Muscle layer of duodenum (tissue), 2 donors: ENCODE measurements at regions not wholly inside any gene's neighbourhood (a gene's known extent, or its start where the extent isn't known, plus 50 kb on each side); places are given as distances from the start of the nearest gene placed in this dataset.

ENCODE experiments used
- H3K27ac ChIP-seq: one replicate; pipeline ENCODE4 v1.7.0; 2013; ENCODE audit warnings: mild to moderate bottlenecking, low read length
- H3K27me3 ChIP-seq: one replicate; pipeline ENCODE4 v1.7.0; 2013; ENCODE audit warnings: low read depth, mild to moderate bottlenecking, control low read depth, low read length
- H3K36me3 ChIP-seq, 2 donors: one replicate each; pipeline ENCODE4 v1.7.0; 2013; ENCODE audit warnings: low read length in 2 of 2, control low read depth in 1 of 2, mild to moderate bottlenecking in 1 of 2; ENCODE audit not compliant: insufficient read depth in 2 of 2, control insufficient read depth in 1 of 2
- H3K4me1 ChIP-seq, 2 donors: one replicate each; pipeline ENCODE4 v1.7.0; 2013; ENCODE audit warnings: low read length in 2 of 2, mild to moderate bottlenecking in 2 of 2, control low read depth in 1 of 2, moderate library complexity in 1 of 2; ENCODE audit not compliant: insufficient read depth in 2 of 2, control insufficient read depth in 1 of 2
- H3K4me3 ChIP-seq, 2 donors: one replicate each; pipeline ENCODE4 v1.7.0; 2013; ENCODE audit warnings: low read length in 2 of 2, low read depth in 1 of 2, mild to moderate bottlenecking in 1 of 2
- H3K9me3 ChIP-seq, 2 donors: one replicate each; pipeline ENCODE4 v1.7.0; 2013; ENCODE audit warnings: low read length in 2 of 2, control low read depth in 1 of 2, mild to moderate bottlenecking in 1 of 2; ENCODE audit not compliant: control insufficient read depth in 1 of 2
- donor health status: healthy.

DNA sequence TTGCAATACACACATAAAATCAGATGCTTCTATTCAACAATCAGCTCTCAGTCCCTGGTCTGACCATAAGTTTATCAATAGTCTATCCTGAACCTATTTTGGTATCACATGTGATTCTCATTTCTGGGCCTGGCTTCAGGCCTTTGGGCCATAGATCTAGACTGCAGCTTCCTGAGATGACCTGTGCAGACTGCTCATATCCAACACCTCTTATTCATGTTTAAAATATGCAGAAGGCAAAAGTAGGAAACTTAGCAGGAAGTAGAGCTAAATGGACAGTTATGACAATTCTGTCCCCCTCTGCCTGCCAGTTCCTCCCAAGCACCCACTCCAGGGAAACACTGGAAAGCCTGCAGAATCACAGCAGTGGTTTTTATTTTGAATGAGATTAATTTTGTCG, 53.3 kb downstream of the C7orf25 start:
- Histone ChIP-seq H3K4me1 (peaks cover 0 to 7% of the 10 kb centered on the region in 2 donors), H3K27ac (no peak overlapping the region), H3K9me3 (peaks cover 0 to 3% of the 10 kb centered on the region in 2 donors), H3K36me3 (no peaks in the 10 kb centered on the region), H3K27me3 (no peaks in the 10 kb centered on the region), H3K4me3 (no peak overlapping the region)

DNA sequence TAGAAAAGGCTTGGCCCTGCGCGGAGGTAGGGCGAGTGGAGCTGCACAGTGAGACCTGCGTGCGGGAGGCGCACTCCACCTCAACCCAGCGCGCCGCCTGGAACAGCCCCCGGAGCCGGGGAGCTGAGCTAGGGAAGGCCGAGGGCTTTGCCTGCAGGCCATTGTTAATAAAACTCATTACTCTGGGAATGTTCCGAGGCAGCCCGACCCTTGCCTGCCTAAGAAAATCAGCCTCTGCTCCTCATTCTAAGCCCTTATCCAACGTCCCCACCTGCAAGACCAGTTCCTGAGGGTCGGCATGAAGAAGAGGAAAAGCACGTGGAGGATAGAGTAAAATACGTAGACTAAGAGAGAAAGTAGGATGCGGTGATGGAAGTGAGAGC, 55.3 kb downstream of the C7orf25 start:
- Histone ChIP-seq H3K9me3 (no peaks in the 10 kb centered on the region), H3K36me3 (no peaks in the 10 kb centered on the region), H3K4me3 (peak overlapping the region; percentile 66 to 69), H3K27ac (no peak overlapping the region), H3K27me3 (no peaks in the 10 kb centered on the region), H3K4me1 (peaks cover 0 to 7% of the 10 kb centered on the region in 2 donors)

DNA sequence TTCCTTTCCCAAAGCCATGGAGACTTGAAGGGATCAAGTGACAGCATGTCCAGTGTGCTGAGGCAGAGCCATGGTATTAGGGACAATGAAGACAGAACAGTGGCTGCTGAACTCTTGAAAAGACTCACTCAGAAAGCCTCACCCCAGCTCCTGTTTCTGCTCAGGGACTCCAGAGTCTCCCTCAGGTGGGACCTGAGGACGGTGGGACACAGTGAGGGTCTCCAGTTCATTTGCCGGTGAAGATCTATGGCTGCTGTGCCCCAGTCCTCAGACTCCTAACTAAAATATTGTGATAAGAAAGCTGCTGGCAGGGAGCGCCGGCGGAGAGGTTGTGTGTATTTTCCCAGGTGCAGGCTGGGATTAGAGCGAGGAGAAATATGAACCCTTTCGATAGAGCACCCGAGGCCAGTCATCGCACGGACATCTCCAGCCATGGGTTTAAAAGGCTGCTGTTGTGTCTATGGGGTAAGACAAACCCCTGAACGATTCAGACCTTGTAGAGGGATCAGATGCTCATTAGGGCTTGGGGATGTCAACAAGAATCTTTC, 57.2 kb downstream of the C7orf25 start:
- Histone ChIP-seq H3K9me3 (no peaks in the 10 kb centered on the region), H3K36me3 (no peaks in the 10 kb centered on the region)

DNA sequence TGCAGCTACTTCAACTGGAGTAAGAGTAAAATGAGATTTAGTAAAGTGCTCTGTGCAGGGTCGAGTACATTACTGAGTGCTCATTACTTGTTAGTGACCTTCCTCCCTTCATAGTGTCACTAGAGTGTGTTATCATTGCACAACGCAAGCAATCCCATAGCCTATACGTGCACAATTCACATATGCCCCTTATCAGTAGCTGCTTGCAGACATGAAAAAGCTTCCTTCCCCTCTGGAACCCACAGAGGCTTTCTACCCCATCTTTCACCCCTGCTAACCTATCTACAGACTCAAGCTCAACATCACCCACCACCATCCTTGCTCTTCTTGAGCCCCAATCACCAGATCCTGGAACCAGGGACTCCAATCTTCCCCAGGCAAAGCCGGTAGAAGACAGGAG, 59.3 kb downstream of the C7orf25 start:
- Histone ChIP-seq H3K27me3 (no peaks in the 10 kb centered on the region), H3K36me3 (no peaks in the 10 kb centered on the region), H3K4me1 (peaks cover 0 to 7% of the 10 kb centered on the region in 2 donors), H3K9me3 (no peaks in the 10 kb centered on the region), H3K27ac (no peak overlapping the region), H3K4me3 (no peak overlapping the region)

More for the DNA sequence above, 57.2 kb downstream of the C7orf25 start:
- Histone ChIP-seq H3K27me3 (no peaks in the 10 kb centered on the region), H3K4me1 (peaks cover 0 to 7% of the 10 kb centered on the region in 2 donors), H3K27ac (no peak overlapping the region), H3K4me3 (no peak overlapping the region)

- H3K27me3 ChIP-seq = no peaks in the 10 kb centered on the region
- H3K4me1 ChIP-seq = no peaks in the 10 kb centered on the region
- H3K36me3 ChIP-seq = no peaks in the 10 kb centered on the region
- H3K9me3 ChIP-seq = no peaks in the 10 kb centered on the region
- H3K27ac ChIP-seq = no peak overlapping the region
- no peak overlapping the region for H3K4me3 ChIP-seq
Measured at GRCh38 chr7:42843205-42843800, 68.6 kb downstream of the C7orf25 start.

- H3K36me3 ChIP-seq = no peaks in the 10 kb centered on the region
- no peaks in the 10 kb centered on the region for H3K27me3 ChIP-seq
- H3K4me3 ChIP-seq = no peak overlapping the region
- peaks cover 5 to 26% of the 10 kb centered on the region in 2 donors for H3K4me1 ChIP-seq
- no peaks in the 10 kb centered on the region for H3K9me3 ChIP-seq
- no peak overlapping the region for H3K27ac ChIP-seq
Measured at GRCh38 chr7:42834676-42835075, 77.2 kb downstream of the C7orf25 start.

DNA sequence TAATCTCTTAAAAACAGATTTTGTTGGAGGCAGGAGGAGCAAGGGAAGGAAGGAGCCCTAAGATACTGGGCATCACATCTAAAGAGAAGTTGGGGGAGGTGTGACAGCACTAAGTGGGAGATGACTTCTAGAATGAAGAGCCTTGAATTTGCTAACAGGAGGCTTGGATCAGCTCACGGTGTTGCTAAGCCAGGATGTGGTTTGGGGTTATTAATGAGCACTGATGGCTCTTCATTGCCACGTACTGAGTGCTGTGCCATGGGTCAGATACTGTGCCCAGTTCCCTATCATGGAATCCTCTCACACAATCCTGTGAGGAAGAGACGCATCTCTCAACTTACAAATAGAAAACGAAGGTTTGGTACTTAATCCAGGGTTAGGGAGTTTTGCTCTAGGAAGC, 78.5 kb downstream of the C7orf25 start:
- H3K4me1 ChIP-seq = peaks cover 5 to 26% of the 10 kb centered on the region in 2 donors
- no peaks in the 10 kb centered on the region for H3K9me3 ChIP-seq
- H3K4me3 ChIP-seq = no peak overlapping the region
- no peaks in the 10 kb centered on the region for H3K27me3 ChIP-seq
- H3K36me3 ChIP-seq = no peaks in the 10 kb centered on the region
- H3K27ac ChIP-seq = no peak overlapping the region

DNA sequence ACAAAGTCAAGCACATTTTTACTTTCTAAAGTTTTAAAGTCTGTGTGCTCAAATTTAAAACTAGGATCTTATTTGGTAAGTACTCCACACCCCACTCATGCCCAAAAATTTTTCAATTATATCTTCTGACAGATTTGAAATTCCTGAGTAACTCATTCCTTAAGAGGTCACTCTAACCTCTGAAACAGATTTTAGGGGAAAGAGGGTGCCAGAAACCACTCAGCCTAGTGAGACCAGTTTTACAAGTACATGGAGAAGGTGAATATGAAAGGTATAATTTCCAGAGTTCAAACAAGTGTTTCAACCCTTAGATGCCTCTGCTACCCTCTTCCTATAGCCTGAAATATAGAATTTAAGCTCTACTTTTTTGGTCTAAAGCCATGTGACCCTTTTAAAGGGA, 79.2 kb downstream of the C7orf25 start:
- H3K9me3 ChIP-seq = no peaks in the 10 kb centered on the region
- H3K36me3 ChIP-seq = no peaks in the 10 kb centered on the region
- no peak overlapping the region for H3K27ac ChIP-seq
- H3K4me3 ChIP-seq = no peak overlapping the region
- H3K27me3 ChIP-seq = no peaks in the 10 kb centered on the region
- H3K4me1 ChIP-seq = peaks cover 5 to 26% of the 10 kb centered on the region in 2 donors

DNA sequence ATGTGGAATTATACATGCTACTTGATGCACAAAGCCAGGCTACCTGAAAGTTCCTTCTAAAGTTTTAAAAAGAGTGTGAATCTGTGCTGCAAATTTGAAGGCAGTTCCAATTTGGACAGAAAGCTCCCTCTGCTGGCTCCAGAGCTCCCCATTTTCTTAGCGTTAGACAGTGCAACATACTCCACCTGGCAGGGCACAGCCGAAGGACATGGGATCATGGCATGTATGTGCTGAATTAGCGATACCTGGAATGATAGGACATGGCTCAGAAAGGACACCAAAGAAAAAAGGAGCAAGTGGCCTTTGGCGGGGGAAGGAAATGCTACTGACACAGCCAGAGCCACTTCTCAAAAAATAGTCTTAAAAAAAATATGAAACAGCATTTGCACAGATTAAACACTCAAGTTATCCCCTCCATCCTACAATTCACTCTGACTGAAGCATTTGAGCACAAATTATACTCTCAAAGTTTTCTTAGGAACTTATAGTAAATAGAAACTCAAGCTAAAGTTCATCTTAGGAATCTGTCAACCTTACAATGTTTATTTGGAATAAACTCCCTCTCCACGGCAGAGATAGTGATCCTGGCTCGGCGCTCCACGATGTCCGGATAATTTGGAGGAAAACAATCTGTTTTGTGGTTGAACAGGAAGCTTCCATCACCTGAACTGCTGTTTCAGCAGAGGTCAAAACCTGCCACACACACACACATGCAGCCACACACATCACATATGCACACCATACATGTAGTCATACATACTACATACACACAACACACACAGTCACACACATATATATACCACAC, 80.0 kb downstream of the C7orf25 start:
- peak overlapping the region in 1 of 2 donors; percentile 14 for H3K4me3 ChIP-seq
- H3K36me3 ChIP-seq = no peaks in the 10 kb centered on the region
- peaks cover 5 to 26% of the 10 kb centered on the region in 2 donors for H3K4me1 ChIP-seq
- H3K27ac ChIP-seq = no peak overlapping the region
- no peaks in the 10 kb centered on the region for H3K27me3 ChIP-seq
- H3K9me3 ChIP-seq = no peaks in the 10 kb centered on the region

DNA sequence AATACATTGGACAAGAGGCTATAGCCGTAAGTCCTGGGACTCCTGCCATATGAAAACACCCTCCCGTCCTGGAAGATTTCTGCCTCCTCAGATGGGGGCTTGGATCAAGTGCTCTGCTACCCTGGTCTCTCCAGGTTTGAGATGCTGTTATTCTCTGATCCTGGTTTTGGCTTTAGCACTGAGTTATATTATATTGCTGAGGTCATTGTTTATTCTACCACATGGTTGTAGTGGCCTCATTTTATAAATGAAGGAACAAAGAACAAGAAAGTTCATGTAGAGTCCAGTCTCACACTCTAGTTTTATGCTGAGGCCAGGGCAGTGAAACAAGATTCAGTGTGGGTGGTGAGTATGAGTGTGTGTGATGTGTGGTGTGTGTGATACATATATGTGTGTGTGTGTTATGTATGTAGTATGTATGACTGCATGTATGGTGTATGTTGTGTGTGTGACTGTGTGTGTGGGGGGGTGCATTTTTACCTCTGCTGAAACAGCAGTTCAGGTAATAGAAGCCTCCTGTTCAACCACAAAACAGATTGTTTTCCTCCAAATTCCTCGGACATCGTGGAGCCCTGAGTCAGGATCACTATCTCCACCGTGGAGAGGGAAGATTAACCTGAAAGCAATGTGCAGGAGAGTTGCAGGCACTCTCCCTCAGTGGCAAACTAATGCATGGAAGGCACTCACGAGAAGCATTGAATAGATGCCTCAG, 80.7 kb downstream of the C7orf25 start:
- peak overlapping the region; percentile 40 for H3K27ac ChIP-seq
- H3K27me3 ChIP-seq = no peaks in the 10 kb centered on the region
- H3K4me1 ChIP-seq = peaks cover 5 to 26% of the 10 kb centered on the region in 2 donors
- no peaks in the 10 kb centered on the region for H3K9me3 ChIP-seq
- no peaks in the 10 kb centered on the region for H3K36me3 ChIP-seq
- H3K4me3 ChIP-seq = peak overlapping the region in 1 of 2 donors; percentile 14

DNA sequence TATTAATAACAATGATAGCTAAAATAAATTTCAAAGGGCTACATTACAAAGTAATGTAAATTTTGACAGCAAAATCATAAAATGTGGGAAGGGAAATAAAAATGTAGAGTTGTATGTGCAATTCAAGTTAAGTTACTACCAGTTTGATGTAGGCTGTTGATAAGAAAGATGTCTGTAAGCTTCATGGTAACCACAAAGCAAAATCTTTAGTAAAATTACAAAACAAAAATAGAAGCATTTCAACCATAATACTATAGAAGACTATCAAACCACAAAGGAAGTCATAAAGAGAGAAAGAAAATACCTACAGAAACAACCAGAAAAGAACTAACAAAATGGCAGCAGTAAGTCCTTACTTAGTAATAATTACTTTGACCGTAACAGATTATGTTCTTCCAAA, 99.1 kb downstream of the C7orf25 start:
- H3K4me1 ChIP-seq = no peaks in the 10 kb centered on the region
- no peaks in the 10 kb centered on the region for H3K9me3 ChIP-seq
- H3K27me3 ChIP-seq = no peaks in the 10 kb centered on the region
- H3K4me3 ChIP-seq = no peak overlapping the region
- H3K27ac ChIP-seq = no peak overlapping the region
- no peaks in the 10 kb centered on the region for H3K36me3 ChIP-seq
